SK-N-MC (cell line): ENCODE measurements at regions not wholly inside any gene's neighbourhood (a gene's known extent, or its start where the extent isn't known, plus 50 kb on each side); places are given as distances from the start of the nearest gene placed in this dataset.

Source experiments
- EZH2 ChIP-seq: fragments of 200-600 bp; sonication (generic); IDR thresholded peaks from one replicate; pipeline ENCODE4 v1.6.1; 2017; ENCODE audit warnings: antibody characterized with exemption
- FOXP2 ChIP-seq: optimal IDR thresholded peaks from 2 replicates; pipeline ENCODE3; 2011; ENCODE audit warnings: mild to moderate bottlenecking, moderate library complexity; ENCODE audit not compliant: insufficient read depth; ENCODE audit errors: extremely low read length, control extremely low read depth
- POLR2AphosphoS5 ChIP-seq: IDR thresholded peaks from 2 replicates; pipeline ENCODE4 v1.6.1; 2012; ENCODE audit warnings: mild to moderate bottlenecking, low read depth, low read length, borderline replicate concordance

DNA sequence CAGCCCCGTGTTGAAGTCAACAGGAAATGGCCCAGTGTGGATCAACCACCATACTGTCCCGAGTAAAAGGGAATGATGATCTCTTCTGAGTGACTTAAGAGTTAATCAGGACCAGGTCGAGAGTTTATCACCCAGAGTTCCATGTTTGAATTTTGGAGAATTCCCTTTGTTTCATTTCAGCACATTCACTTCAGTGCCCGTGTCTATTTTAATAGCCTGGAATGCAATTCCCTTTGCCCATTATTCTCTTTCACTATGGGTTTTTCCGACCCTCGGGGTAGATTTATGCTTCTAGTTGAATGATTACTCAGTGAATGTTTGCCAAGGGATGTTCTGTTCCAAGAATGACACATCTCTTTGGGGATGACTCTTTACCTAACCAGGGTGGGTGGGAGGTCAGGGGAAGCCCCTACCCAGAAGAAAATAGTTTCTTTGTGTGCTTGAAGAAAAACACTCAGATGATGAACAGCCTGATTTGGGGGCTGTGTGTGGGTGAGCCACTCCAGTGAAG, 594.9 kb downstream of the INHBA start:
- TF ChIP-seq EZH2 (no peak), POLR2AphosphoS5 (no peak), FOXP2 (no peak)
